Naive thymus-derived CD8-positive, alpha-beta T cell (primary cell): ENCODE measurements at regions not wholly inside any gene's neighbourhood (a gene's known extent, or its start where the extent isn't known, plus 50 kb on each side); places are given as distances from the start of the nearest gene placed in this dataset.

Experiments used
- ATAC-seq, 2 donors: fragments of 150-1000 bp; cut with Tn5 transposase in 1 of 2; sonication (Bioruptor Pico), chemical (Tn5 transposase) in 1 of 2; 1 replicate in 1 of 2; 2 replicates in 1 of 2; pipeline ENCODE4 v1.10.0; 2021; ENCODE audit warnings: mild to moderate bottlenecking in 2 of 2, moderate library complexity in 2 of 2
- POLR2A ChIA-PET: fragments of 350-600 bp; sonication (Branson Sonifier 250); formaldehyde crosslinking; loops from one replicate; lab custom pipeline; 2021; ENCODE audit warnings: antibody characterized with exemption; lab: Charles Lee
- DNase-seq, 10 donors: peaks; one replicate each; pipeline versions ENCODE4 v3.0.0 to v3.0.0-alpha.2; 2020 to 2022
- H3K27ac Mint-ChIP-seq, 10 donors: one replicate each; pipeline ENCODE4 v1.8.0; 2020 to 2022; ENCODE audit warnings: mild to moderate bottlenecking in 10 of 10, mixed read lengths in 10 of 10, moderate library complexity in 4 of 10, inconsistent platforms in 1 of 10
- H3K27me3 Mint-ChIP-seq, 5 donors: one replicate each; pipeline ENCODE4 v1.8.0; 2021 to 2022; ENCODE audit warnings: mixed read lengths in 5 of 5
- H3K36me3 Mint-ChIP-seq, 3 donors: one replicate each; pipeline ENCODE4 v1.8.0; 2020 to 2022; ENCODE audit warnings: mixed read lengths in 3 of 3, mild to moderate bottlenecking in 2 of 3, inconsistent platforms in 1 of 3
- H3K4me1 Mint-ChIP-seq, 4 donors: one replicate each; pipeline ENCODE4 v1.8.0; 2021 to 2022; ENCODE audit warnings: mixed read lengths in 4 of 4
- H3K4me3 Mint-ChIP-seq, 10 donors: one replicate each; pipeline ENCODE4 v1.8.0; 2020 to 2022; ENCODE audit warnings: mild to moderate bottlenecking in 10 of 10, mixed read lengths in 10 of 10, moderate library complexity in 6 of 10, inconsistent platforms in 1 of 10
- H3K9me3 Mint-ChIP-seq, 9 donors: one replicate each; pipeline ENCODE4 v1.8.0; 2020 to 2022; ENCODE audit warnings: mixed read lengths in 9 of 9, mild to moderate bottlenecking in 3 of 9, inconsistent platforms in 1 of 9, moderate library complexity in 1 of 9

DNA sequence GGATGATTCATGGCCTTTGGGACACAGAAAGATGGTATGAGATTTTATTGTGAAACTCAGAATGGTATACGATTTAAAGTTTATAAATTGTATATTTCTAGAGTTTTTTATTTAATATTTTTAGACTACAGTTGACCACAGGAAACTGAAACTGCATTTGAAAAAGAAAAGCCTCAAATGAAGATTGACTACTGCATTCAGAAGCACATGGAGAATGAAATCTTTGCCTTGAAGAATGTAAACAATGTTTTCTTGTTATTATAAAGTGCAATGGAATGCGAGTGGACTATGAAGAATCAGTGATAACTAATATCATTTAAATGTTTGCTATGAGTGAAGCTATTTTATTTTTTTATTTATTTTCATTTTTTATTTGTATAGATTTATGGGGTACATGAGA, 169.1 kb upstream of the CDH18 start:
- Mint-ChIP-seq H3K4me3 (no peak overlapping the region), H3K4me1 (no peaks in the 10 kb centered on the region)
- ATAC-seq = no peak

DNA sequence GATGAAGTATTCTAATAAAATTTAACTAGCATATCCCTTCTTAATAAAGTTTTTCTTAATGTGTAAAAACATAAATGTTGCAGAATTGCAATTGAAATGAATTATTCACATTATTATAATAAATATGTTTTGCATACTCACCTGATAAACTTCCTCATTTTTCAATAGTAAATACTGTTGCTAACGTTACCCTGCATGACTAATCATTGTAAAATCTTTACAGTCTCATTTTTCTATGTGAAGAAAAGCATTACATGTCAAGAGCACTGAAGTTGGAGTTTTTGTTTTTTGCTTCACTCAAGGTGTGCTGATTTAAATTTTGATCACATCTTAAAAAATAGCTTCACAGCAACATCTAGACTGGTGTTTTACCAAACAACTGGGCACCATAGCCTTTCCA, 157.2 kb upstream of the CDH18 start:
- no peak overlapping the region for H3K4me3 Mint-ChIP-seq
- ATAC-seq = no peak
- no peaks in the 10 kb centered on the region for H3K4me1 Mint-ChIP-seq
- H3K27ac Mint-ChIP-seq = no peak overlapping the region
- no peaks in the 10 kb centered on the region for H3K36me3 Mint-ChIP-seq
- DNase-seq = no peak
- H3K9me3 Mint-ChIP-seq = peaks cover 2 to 46% (median 16%) of the 10 kb centered on the region in 9 donors
- POLR2A ChIA-PET = no interaction called here
- no peaks in the 10 kb centered on the region for H3K27me3 Mint-ChIP-seq

More for the DNA sequence above, 169.1 kb upstream of the CDH18 start:
- H3K27me3 Mint-ChIP-seq = no peaks in the 10 kb centered on the region
- H3K36me3 Mint-ChIP-seq = no peaks in the 10 kb centered on the region
- DNase-seq = no peak
- POLR2A ChIA-PET = no interaction called here
- no peak overlapping the region for H3K27ac Mint-ChIP-seq
- H3K9me3 Mint-ChIP-seq = peaks cover 0 to 31% (median 16%) of the 10 kb centered on the region in 9 donors

DNA sequence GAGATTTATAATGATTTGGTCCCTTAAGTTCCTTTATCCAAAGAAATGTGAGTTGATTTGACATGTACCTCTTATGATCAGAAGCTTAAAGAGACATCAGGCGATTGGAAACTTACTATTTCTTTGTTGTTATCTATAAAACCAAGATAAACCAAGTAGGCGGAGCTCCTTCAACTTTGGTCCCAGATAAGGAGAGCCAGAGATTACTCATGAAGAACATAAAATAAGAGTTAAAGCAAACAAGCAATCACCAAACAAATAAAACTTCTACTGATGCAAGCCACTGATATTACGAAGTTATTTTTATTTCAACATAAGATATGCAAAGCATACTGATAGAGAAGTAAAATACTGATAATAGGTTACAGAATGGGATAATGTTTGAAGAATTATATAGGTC, 141.5 kb upstream of the CDH18 start:
- H3K9me3 Mint-ChIP-seq = peaks cover 4 to 39% (median 17%) of the 10 kb centered on the region in 9 donors
- H3K27me3 Mint-ChIP-seq = no peaks in the 10 kb centered on the region
- H3K4me1 Mint-ChIP-seq = no peaks in the 10 kb centered on the region
- no peak overlapping the region for H3K4me3 Mint-ChIP-seq
- POLR2A ChIA-PET = no interaction called here
- ATAC-seq = no peak
- no peak overlapping the region for H3K27ac Mint-ChIP-seq
- DNase-seq = no peak
- no peaks in the 10 kb centered on the region for H3K36me3 Mint-ChIP-seq

DNA sequence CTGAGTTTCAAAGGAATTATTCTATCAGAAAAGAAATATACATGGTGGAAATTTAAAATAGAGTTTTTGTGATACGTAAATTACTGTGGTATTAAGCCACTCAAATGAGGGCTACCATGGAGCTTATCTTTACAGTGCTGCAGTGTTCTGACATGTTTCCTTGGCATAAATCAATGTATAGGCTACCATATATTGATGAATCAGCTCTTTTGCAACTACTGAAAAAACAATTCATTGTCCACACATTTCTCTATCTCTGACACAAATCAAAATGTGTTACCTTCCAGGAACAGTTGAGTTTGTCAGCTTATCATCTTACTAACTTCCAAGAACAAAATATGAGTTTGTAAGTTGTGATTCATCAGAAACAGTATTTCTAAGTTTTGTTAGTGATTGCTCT, 140.3 kb upstream of the CDH18 start:
- Mint-ChIP-seq H3K36me3 (no peaks in the 10 kb centered on the region), H3K4me1 (no peaks in the 10 kb centered on the region), H3K27me3 (no peaks in the 10 kb centered on the region), H3K9me3 (peaks cover 4 to 29% (median 17%) of the 10 kb centered on the region in 9 donors), H3K27ac (no peak overlapping the region), H3K4me3 (no peak overlapping the region)
- POLR2A ChIA-PET = no interaction called here
- ATAC-seq (no peak), DNase-seq (no peak)

DNA sequence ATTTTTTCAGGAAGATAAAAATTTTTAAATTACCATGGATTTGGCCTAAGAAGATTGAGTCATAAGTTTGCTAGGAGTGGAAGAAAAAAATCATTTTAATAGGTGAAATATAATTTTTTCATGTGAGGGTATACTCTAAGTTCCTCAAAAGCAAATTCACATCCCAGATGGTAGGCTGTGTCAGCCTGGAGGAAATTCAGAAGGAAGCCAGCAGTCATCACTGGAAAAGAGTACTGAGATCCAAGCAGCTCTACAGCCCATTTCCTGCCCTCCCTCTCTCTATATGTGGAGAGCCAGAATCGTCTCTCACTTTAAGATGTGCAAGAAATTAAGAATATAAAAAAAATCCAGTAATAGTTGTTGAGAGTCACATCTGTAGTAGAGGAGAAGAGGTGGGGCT, 126.5 kb upstream of the CDH18 start:
- no peak for DNase-seq
- H3K36me3 Mint-ChIP-seq = no peaks in the 10 kb centered on the region
- H3K4me3 Mint-ChIP-seq = no peak overlapping the region
- no peaks in the 10 kb centered on the region for H3K4me1 Mint-ChIP-seq
- H3K9me3 Mint-ChIP-seq = peaks cover 0 to 19% (median 11%) of the 10 kb centered on the region in 9 donors
- no peak for ATAC-seq
- POLR2A ChIA-PET = no interaction called here
- no peaks in the 10 kb centered on the region for H3K27me3 Mint-ChIP-seq
- H3K27ac Mint-ChIP-seq = no peak overlapping the region

DNA sequence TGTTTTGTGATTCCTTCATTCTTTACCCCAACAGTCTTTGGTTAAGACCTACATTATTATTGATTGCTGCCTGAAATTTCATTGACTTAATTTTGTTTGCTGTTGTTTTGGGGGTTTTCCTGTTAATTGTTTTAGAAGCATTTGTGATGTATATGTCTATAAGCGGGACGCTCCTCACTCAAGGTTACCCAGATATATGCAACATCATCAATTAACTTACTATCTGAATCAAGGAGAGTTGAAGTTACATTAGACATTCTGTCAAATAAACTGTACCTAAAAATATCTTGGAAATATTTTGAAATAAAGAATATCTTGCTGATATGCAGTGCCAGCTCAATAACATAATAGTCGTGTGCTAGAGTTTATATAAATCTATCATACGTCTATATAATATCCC, 125.9 kb upstream of the CDH18 start:
- POLR2A ChIA-PET = no interaction called here
- no peaks in the 10 kb centered on the region for H3K27me3 Mint-ChIP-seq

DNA sequence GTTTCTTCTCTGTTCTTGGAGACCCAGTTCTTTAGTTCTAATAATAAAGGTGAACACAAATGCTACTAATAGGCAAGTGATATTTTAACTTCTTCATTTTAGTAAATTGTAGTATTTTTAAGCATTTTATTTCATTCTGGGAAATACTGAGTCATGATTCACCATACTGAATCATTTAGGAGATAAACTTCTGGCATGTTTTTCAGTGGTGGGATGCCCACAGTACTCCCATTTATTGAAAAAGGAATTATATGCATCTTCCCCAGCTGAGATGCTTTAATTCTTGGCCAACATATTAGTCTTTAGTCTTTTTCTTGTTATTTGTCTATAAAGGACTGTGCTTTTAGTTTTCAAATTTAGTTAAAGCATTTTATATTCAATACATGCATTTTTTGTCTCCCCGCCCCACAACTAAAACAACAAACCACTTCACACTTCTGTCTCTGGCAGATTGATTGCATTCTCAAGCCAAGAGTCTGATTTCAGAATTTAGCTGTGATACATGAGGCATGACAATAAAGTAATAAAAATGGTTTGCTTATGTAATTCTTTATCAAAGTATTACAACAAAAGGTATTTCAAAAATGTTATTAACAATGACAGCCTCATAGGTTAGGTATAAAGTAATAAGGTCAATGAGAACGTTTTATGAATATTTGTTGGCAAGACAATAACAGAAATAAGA, 125.2 kb upstream of the CDH18 start:
- no peak overlapping the region for H3K27ac Mint-ChIP-seq
- no peaks in the 10 kb centered on the region for H3K27me3 Mint-ChIP-seq
- ATAC-seq (no peak), DNase-seq (no peak)
- peaks cover 0 to 4% (median 0%) of the 10 kb centered on the region in 3 donors for H3K36me3 Mint-ChIP-seq
- no peaks in the 10 kb centered on the region for H3K4me1 Mint-ChIP-seq
- no peak overlapping the region for H3K4me3 Mint-ChIP-seq
- peaks cover 0 to 32% (median 11%) of the 10 kb centered on the region in 9 donors for H3K9me3 Mint-ChIP-seq
- POLR2A ChIA-PET = no interaction called here

More for the DNA sequence above, 125.9 kb upstream of the CDH18 start:
- H3K4me3 Mint-ChIP-seq = no peak overlapping the region
- H3K36me3 Mint-ChIP-seq = no peaks in the 10 kb centered on the region
- DNase-seq (no peak), ATAC-seq (no peak)
- no peaks in the 10 kb centered on the region for H3K4me1 Mint-ChIP-seq
- H3K9me3 Mint-ChIP-seq = peaks cover 0 to 25% (median 11%) of the 10 kb centered on the region in 9 donors
- H3K27ac Mint-ChIP-seq = no peak overlapping the region

DNA sequence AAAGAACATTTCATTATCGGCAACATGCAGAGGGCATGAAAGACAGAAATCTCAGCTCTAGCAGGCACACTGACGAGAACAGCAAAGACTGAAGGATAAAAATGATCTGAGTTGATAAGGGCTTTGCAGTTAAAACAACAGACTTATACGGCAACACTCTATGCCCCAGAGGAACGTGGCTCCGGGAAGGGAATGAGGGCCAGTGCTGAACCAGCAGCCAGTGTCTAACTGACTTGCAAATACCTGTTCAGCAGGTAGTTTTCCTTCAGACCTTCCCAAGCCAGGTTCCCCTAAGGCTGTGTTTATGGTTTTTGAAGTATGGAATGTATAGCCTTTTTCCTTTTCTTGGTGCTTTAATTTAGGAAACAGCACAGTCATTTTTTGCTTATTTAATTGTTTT, 121.3 kb upstream of the CDH18 start:
- Mint-ChIP-seq H3K27me3 (no peaks in the 10 kb centered on the region), H3K27ac (no peak overlapping the region), H3K4me3 (no peak overlapping the region), H3K4me1 (no peaks in the 10 kb centered on the region), H3K9me3 (peaks cover 0 to 37% (median 13%) of the 10 kb centered on the region in 9 donors), H3K36me3 (peaks cover 0 to 9% (median 0%) of the 10 kb centered on the region in 3 donors)
- no peak for DNase-seq
- ATAC-seq = no peak
- POLR2A ChIA-PET = no interaction called here

DNA sequence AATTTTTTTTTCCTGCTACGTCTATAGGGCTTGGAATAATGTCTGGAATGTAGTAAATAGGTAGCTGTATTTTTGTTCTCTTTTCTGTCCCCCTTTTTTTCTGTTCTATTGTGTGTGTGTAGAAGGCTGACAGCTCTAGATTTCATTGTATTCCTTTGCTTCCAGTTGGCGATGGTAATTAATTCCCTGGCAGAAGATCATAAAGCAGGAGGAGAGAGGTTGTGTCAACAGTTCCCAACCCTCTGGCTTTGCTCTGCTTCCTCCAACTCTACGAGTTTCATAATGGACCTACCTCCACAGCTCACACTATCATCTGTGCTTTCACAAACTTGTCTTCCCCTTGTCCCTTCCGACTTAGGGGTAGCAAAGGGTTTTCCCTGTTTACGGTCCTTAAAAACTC, 117.9 kb upstream of the CDH18 start:
- Mint-ChIP-seq H3K4me1 (no peaks in the 10 kb centered on the region), H3K27me3 (no peaks in the 10 kb centered on the region), H3K36me3 (peaks cover 0 to 9% (median 0%) of the 10 kb centered on the region in 3 donors), H3K9me3 (peaks cover 0 to 31% (median 11%) of the 10 kb centered on the region in 9 donors), H3K4me3 (no peak overlapping the region), H3K27ac (no peak overlapping the region)
- DNase-seq = no peak
- POLR2A ChIA-PET = no interaction called here
- ATAC-seq = no peak

DNA sequence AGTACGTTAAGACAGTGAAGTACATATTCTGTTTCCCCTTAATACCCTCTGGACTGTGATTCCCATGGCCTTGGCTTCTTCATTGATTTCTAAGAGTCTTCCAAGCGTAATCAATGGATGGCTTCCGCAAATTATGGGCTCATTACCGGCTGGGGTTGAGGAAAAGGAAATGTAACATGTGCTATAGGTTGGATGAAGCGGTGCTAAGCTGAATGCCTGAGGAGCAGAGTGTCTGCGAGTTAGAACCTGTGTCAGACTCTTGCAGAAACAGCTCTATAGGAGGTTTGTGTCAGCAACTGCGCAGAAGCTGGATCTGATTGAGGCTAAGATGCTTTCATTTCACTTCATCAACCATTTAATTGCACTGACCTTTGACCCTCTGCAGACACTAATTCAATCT, 114.3 kb upstream of the CDH18 start:
- ATAC-seq (no peak), DNase-seq (no peak)
- H3K9me3 Mint-ChIP-seq = peaks cover 2 to 22% (median 10%) of the 10 kb centered on the region in 9 donors
- POLR2A ChIA-PET = no interaction called here
- no peak overlapping the region for H3K4me3 Mint-ChIP-seq
- H3K27ac Mint-ChIP-seq = no peak overlapping the region
- H3K36me3 Mint-ChIP-seq = peaks cover 0 to 6% (median 0%) of the 10 kb centered on the region in 3 donors
- no peaks in the 10 kb centered on the region for H3K27me3 Mint-ChIP-seq
- H3K4me1 Mint-ChIP-seq = no peaks in the 10 kb centered on the region

DNA sequence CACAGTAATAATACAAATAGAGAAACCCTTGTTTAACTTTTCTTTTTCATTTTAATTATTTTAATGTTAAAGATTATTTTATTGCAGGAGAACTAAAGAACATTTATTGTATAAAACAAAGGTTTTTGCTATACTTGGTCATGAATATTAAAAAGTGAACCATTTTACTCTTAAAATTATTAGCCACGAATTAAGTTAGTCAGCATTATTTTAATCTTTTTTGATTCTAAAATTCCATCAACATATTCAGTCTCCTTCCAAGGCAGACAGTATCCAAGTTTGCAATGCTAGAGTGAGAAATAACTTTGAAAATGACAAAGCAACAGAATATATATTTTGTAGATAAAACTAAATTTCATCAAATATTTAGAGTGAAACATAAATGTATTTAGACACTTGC, 110.7 kb upstream of the CDH18 start:
- Mint-ChIP-seq H3K4me3 (no peak overlapping the region), H3K9me3 (peaks cover 5 to 20% (median 8%) of the 10 kb centered on the region in 9 donors), H3K27me3 (no peaks in the 10 kb centered on the region), H3K27ac (no peak overlapping the region), H3K4me1 (no peaks in the 10 kb centered on the region), H3K36me3 (no peaks in the 10 kb centered on the region)
- ATAC-seq = no peak
- no peak for DNase-seq
- POLR2A ChIA-PET = no interaction called here

DNA sequence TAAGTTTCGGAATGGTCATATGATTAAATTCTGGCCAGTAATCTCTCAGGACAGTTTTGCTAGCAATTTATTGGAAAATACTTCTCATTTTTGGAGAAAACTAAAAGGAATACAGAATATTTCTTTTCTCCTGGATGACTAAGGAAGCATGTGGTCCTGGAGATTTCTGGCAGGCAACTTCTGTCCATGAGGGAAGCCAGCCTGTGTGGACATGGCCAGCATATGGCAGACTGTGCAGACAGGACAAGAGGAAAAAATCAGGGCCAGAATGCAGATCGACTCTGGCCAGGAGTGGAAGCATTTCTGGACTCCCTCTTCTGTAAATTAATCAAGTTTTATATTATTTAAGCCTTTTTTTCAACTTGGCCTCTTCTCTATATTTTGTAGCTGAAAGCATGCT, 100.4 kb upstream of the CDH18 start:
- H3K4me3 Mint-ChIP-seq = no peak overlapping the region
- POLR2A ChIA-PET = no interaction called here

DNA sequence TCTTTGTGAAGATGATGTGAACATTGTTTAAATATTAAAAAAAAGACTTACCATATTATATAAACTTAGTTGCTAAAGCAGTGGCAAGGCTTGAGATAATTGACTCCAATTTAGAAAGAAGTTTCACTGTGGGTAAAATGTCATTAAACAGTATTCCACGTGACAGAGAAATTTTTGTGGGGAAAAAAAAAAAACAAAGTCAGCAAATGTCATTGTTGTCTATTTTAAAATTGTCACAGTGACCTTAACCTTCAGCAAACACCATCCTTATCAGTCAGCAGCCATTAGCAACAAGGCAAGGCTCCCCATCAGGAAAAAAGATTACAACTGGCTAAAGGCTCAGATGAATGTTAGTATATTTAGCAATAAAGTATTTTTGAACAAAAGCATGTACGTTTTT, 99.3 kb upstream of the CDH18 start:
- Mint-ChIP-seq H3K27me3 (no peaks in the 10 kb centered on the region), H3K4me1 (no peaks in the 10 kb centered on the region), H3K27ac (no peak overlapping the region), H3K9me3 (peaks cover 0 to 27% (median 17%) of the 10 kb centered on the region in 9 donors), H3K36me3 (no peaks in the 10 kb centered on the region), H3K4me3 (no peak overlapping the region)
- DNase-seq (no peak), ATAC-seq (no peak)
- POLR2A ChIA-PET = no interaction called here

More for the DNA sequence above, 100.4 kb upstream of the CDH18 start:
- Mint-ChIP-seq H3K27ac (no peak overlapping the region), H3K4me1 (no peaks in the 10 kb centered on the region), H3K36me3 (no peaks in the 10 kb centered on the region), H3K9me3 (peaks cover 0 to 22% (median 9%) of the 10 kb centered on the region in 9 donors), H3K27me3 (no peaks in the 10 kb centered on the region)
- ATAC-seq = no peak
- no peak for DNase-seq

DNA sequence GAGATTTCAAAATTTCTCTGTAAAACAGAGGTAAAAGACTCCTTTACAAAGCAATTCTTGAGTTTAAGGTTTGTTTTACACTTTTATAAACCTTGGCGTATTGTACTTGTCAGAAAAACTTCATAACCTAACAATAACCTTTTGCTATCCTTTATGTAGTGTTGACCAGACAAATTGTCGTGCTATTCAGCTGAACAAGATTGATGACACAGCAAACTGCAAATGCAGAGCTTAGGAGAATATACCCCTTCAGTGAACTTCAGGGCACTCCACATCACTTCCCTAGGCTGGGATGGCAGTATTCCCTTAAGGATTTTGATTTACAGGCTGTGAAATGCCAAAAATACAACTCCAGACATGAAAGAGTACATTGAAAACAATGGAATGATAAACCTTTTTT, 89.2 kb upstream of the CDH18 start:
- POLR2A ChIA-PET = no interaction called here
- DNase-seq = no peak
- no peak for ATAC-seq
- H3K4me1 Mint-ChIP-seq = no peaks in the 10 kb centered on the region
- H3K9me3 Mint-ChIP-seq = peaks cover 0 to 14% (median 7%) of the 10 kb centered on the region in 9 donors
- H3K4me3 Mint-ChIP-seq = no peak overlapping the region
- no peaks in the 10 kb centered on the region for H3K36me3 Mint-ChIP-seq
- H3K27ac Mint-ChIP-seq = no peak overlapping the region
- no peaks in the 10 kb centered on the region for H3K27me3 Mint-ChIP-seq
